HL-60 (cell line): ENCODE measurements at regions not wholly inside any gene's neighbourhood (a gene's known extent, or its start where the extent isn't known, plus 50 kb on each side); places are given as distances from the start of the nearest gene placed in this dataset.

ENCODE experiments used
- DNase-seq, 2 experiments: peaks; one replicate each; pipeline ENCODE4 v3.0.0-alpha.2; 2010 to 2020; ENCODE audit warnings: low read depth in 1 of 2, low spot score in 1 of 2
- H3K27ac ChIP-seq: fragments of 250-450 bp; sonication (Bioruptor Pico); replicated peaks from 2 replicates; pipeline ENCODE4 v1.5.1; 2020; ENCODE audit warnings: mild to moderate bottlenecking, moderate library complexity
- H3K27me3 ChIP-seq: fragments of 250-450 bp; sonication (Bioruptor Pico); 2 replicates; pipeline ENCODE4 v1.5.1; 2021; ENCODE audit warnings: mild to moderate bottlenecking, moderate library complexity; ENCODE audit not compliant: insufficient read depth, poor library complexity, severe bottlenecking
- H3K4me3 ChIP-seq: replicated peaks from 2 replicates; pipeline ENCODE4 v1.5.1; 2011; ENCODE audit warnings: mild to moderate bottlenecking, control low read depth, low read length; ENCODE audit not compliant: insufficient read depth
- GABPA ChIP-seq: IDR thresholded peaks from 2 replicates; pipeline ENCODE4 v1.6.1; 2012; ENCODE audit warnings: low read depth
- POLR2AphosphoS5 ChIP-seq: IDR thresholded peaks from 2 replicates; pipeline ENCODE4 v1.6.1; 2012; ENCODE audit warnings: low read depth
- SPI1 ChIP-seq: IDR thresholded peaks from 2 replicates; pipeline ENCODE4 v1.6.1; 2012; ENCODE audit warnings: low read depth, mild to moderate bottlenecking, borderline replicate concordance
- TF ChIP-seq, protein P1 (sequence below): IDR thresholded peaks from one replicate; pipeline ENCODE4 v1.5.1; 2011; ENCODE audit warnings: low read length, control low read depth, inconsistent platforms; ENCODE audit not compliant: insufficient read depth
- TF ChIP-seq, protein P2 (sequence below): IDR thresholded peaks from 2 replicates; pipeline ENCODE4 v1.6.1; 2012; ENCODE audit warnings: low read depth; ENCODE audit not compliant: insufficient replicate concordance

DNA sequence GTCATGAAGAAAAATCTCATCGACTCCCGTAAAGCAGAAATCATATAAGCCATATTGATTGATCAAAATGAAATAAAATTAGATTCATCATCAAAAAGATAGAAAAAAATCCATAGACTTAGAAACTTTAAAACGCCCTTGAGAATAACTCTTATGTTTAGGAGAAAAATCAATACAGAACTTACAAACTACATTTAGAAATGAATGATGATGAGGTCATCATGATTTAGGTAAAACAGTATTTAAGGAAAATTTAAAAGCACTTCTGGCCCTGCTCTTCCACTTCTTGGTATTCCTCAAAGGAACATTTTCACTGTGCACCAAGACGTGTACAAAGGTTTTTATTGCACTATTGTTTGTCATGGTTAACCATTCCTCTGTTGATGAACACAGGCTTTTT lies 173.4 kb upstream of the PSMD7 start:
- no peak overlapping the region for H3K27ac ChIP-seq
- H3K4me3 ChIP-seq = no peak overlapping the region
- peaks cover 2% of the 10 kb centered on the region for H3K27me3 ChIP-seq
- no peak for TF ChIP-seq SPI1
- TF ChIP-seq, protein P1, sequence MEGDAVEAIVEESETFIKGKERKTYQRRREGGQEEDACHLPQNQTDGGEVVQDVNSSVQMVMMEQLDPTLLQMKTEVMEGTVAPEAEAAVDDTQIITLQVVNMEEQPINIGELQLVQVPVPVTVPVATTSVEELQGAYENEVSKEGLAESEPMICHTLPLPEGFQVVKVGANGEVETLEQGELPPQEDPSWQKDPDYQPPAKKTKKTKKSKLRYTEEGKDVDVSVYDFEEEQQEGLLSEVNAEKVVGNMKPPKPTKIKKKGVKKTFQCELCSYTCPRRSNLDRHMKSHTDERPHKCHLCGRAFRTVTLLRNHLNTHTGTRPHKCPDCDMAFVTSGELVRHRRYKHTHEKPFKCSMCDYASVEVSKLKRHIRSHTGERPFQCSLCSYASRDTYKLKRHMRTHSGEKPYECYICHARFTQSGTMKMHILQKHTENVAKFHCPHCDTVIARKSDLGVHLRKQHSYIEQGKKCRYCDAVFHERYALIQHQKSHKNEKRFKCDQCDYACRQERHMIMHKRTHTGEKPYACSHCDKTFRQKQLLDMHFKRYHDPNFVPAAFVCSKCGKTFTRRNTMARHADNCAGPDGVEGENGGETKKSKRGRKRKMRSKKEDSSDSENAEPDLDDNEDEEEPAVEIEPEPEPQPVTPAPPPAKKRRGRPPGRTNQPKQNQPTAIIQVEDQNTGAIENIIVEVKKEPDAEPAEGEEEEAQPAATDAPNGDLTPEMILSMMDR = no peak
- TF ChIP-seq, protein P2, sequence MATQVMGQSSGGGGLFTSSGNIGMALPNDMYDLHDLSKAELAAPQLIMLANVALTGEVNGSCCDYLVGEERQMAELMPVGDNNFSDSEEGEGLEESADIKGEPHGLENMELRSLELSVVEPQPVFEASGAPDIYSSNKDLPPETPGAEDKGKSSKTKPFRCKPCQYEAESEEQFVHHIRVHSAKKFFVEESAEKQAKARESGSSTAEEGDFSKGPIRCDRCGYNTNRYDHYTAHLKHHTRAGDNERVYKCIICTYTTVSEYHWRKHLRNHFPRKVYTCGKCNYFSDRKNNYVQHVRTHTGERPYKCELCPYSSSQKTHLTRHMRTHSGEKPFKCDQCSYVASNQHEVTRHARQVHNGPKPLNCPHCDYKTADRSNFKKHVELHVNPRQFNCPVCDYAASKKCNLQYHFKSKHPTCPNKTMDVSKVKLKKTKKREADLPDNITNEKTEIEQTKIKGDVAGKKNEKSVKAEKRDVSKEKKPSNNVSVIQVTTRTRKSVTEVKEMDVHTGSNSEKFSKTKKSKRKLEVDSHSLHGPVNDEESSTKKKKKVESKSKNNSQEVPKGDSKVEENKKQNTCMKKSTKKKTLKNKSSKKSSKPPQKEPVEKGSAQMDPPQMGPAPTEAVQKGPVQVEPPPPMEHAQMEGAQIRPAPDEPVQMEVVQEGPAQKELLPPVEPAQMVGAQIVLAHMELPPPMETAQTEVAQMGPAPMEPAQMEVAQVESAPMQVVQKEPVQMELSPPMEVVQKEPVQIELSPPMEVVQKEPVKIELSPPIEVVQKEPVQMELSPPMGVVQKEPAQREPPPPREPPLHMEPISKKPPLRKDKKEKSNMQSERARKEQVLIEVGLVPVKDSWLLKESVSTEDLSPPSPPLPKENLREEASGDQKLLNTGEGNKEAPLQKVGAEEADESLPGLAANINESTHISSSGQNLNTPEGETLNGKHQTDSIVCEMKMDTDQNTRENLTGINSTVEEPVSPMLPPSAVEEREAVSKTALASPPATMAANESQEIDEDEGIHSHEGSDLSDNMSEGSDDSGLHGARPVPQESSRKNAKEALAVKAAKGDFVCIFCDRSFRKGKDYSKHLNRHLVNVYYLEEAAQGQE = no peak
- TF ChIP-seq POLR2AphosphoS5 = no peak
- DNase-seq = no peak

DNA sequence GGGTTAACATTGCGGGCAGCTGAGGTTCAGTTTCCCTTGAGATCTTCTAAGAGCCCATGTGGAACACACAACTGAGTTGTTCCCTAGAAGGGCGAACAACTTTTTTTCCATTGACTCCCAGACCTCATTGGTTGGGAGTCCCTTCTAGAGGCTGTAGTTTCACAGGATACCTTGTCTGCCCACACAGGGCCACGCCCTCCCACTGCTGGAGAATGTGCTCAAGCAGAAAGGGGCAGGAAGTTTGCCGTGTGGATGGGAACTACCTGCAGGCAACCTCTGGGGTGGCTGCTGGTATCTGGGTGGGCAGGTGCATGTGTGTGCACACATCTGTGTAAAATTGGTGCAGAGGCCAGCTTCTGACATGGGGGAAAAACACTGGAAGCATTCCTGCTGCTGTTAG lies 178.8 kb upstream of the PSMD7 start:
- TF ChIP-seq, protein P2 = no peak
- TF ChIP-seq POLR2AphosphoS5 = no peak
- no peak for TF ChIP-seq SPI1
- TF ChIP-seq, protein P1 = no peak
- TF ChIP-seq GABPA = no peak
- H3K27ac ChIP-seq = no peak overlapping the region
- no peak for DNase-seq
- H3K27me3 ChIP-seq = no peaks in the 10 kb centered on the region
- no peak overlapping the region for H3K4me3 ChIP-seq

DNA sequence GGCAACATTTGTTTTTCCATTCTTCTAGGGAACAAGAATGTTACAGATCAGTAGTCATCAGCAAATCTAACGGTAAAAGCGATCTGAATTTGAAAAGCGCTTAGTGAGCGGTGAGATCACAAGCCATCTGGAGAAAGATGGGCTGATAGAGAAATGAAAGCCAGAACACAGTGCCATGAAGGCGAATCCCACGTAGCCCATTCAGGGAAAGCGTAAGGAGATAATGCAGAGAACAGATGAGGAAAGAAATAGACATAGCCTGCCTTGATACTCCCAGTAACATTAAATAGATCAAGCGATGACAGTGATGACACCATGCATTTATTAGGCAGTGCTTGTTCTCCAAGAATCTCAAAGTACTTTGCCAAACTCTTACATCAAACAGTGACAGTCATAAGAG lies 183.1 kb upstream of the PSMD7 start:
- H3K27ac ChIP-seq = no peak overlapping the region
- TF ChIP-seq, protein P1 = no peak
- no peak for TF ChIP-seq SPI1
- TF ChIP-seq, protein P2 = no peak
- no peak for TF ChIP-seq GABPA
- no peak overlapping the region for H3K4me3 ChIP-seq
- no peaks in the 10 kb centered on the region for H3K27me3 ChIP-seq
- no peak for DNase-seq
